Hematopoietic multipotent progenitor cell treated with erythropoietin and hydrocortisone succinate and interleukin-3 and kit ligand, for 4 days (in vitro differentiated cells): ENCODE measurements at regions not wholly inside any gene's neighbourhood (a gene's known extent, or its start where the extent isn't known, plus 50 kb on each side); places are given as distances from the start of the nearest gene placed in this dataset.

ENCODE experiments used
- DNase-seq: peaks from one replicate; pipeline ENCODE4 v3.0.0-alpha.2; 2015

- DNase-seq: no peak
Observed at GRCh38 chr1:56390232-56390867, 189.0 kb downstream of the PLPP3 start.

- DNase-seq: no peak
Observed at GRCh38 chr1:56389813-56390212, 189.6 kb downstream of the PLPP3 start.

GRCh38 chr1:56387071-56387740 lies 192.2 kb downstream of the PLPP3 start:
- peak; percentile 13 for DNase-seq

- DNase-seq: no peak
Observed at GRCh38 chr1:56385314-56385713, 194.0 kb downstream of the PLPP3 start.

GRCh38 chr1:56382929-56383328 lies 196.4 kb downstream of the PLPP3 start:
- no peak for DNase-seq

GRCh38 chr1:56380531-56380930 lies 198.8 kb downstream of the PLPP3 start:
- DNase-seq: no peak

- no peak for DNase-seq
Observed at GRCh38 chr1:56378341-56379070, 200.9 kb downstream of the PLPP3 start.

GRCh38 chr1:56377431-56377830 lies 201.9 kb downstream of the PLPP3 start:
- no peak for DNase-seq

- peak; percentile 6 for DNase-seq
Observed at GRCh38 chr1:56376188-56376984, 203.0 kb downstream of the PLPP3 start.

GRCh38 chr1:56375326-56375804 lies 204.0 kb downstream of the PLPP3 start:
- no peak for DNase-seq

- no peak for DNase-seq
Observed at GRCh38 chr1:56374026-56374974, 205.1 kb downstream of the PLPP3 start.

GRCh38 chr1:56370513-56370912 lies 208.8 kb downstream of the PLPP3 start:
- DNase-seq: no peak

- DNase-seq: no peak
Observed at GRCh38 chr1:56363007-56363770, 216.2 kb downstream of the PLPP3 start.

GRCh38 chr1:56360021-56360420 lies 219.3 kb downstream of the PLPP3 start:
- no peak for DNase-seq

GRCh38 chr1:56359056-56359455 lies 220.3 kb downstream of the PLPP3 start:
- no peak for DNase-seq

GRCh38 chr1:56357927-56358690 lies 221.3 kb downstream of the PLPP3 start:
- no peak for DNase-seq

GRCh38 chr1:56356376-56356990 lies 222.9 kb downstream of the PLPP3 start:
- DNase-seq: no peak

GRCh38 chr1:56355918-56356317 lies 223.4 kb downstream of the PLPP3 start:
- no peak for DNase-seq

- no peak for DNase-seq
Observed at GRCh38 chr1:56355422-56355821, 223.9 kb downstream of the PLPP3 start.

GRCh38 chr1:56345831-56346230 lies 233.5 kb downstream of the PLPP3 start:
- no peak for DNase-seq
